ENCODE measurements at regions not wholly inside any gene's neighbourhood (a gene's known extent, or its start where the extent isn't known, plus 50 kb on each side); places are given as distances from the start of the nearest gene placed in this dataset.
"Not testable (repeated sequence)": the region's sequence is repeated elsewhere in the genome, so short reads cannot be mapped to it uniquely, and the experiment has no call there.

DNA sequence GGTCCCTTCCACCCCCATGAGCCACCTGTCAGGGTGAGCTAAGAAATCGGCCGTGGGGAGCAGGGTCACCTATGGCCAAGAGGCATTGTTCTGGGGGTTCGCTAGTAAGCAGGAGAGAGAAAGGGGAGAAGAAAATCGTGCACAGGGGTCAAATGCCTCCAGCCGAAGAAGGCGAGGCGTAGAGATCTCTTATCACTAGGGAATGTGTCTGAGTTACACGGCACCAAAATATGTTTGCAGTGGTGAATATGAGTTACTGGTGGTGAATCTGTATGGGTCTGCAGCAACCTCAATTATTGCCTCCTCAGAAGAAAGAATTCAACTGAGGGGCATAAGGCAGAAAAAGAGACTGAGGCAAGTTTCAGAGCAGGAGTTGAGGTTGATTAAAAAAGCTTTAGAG is 54.2 kb upstream of the RABGAP1L start:
- Histone ChIP-seq H3K27me3 (ENCODE audit: control insufficient read depth in 1 of 2, insufficient read depth in 2 of 2, low read length in 1 of 2) (no peaks in the 10 kb centered on the region), H3K36me3 (ENCODE audit: control insufficient read depth in 1 of 2, insufficient read depth in 2 of 2, low read length in 1 of 2) (no peaks in the 10 kb centered on the region), H3K4me3 (ENCODE audit: low read length in 2 of 2) (no peak overlapping the region), H3K27ac (ENCODE audit: low read depth in 1 of 2, low read length in 2 of 2) (no peak overlapping the region), H3K4me1 (ENCODE audit: control insufficient read depth in 1 of 2, insufficient read depth in 2 of 2, low read length in 2 of 2) (no peaks in the 10 kb centered on the region), H3K9me3 (ENCODE audit: control insufficient read depth, low read length) (no peaks in the 10 kb centered on the region)
- WGBS, 2 donors: 86 to 89% methylated on average over 8 of the region's 8 CpGs
- intact Hi-C loops (cut with DNase I): no loop called here
- ATAC-seq (ENCODE audit: low FRiP score): no peak
- DNase-seq: no peak

- intact Hi-C loops (cut with DNase I): no loop called here
- Histone ChIP-seq H3K36me3 (ENCODE audit: control insufficient read depth in 1 of 2, insufficient read depth in 2 of 2, low read length in 1 of 2) (no peaks in the 10 kb centered on the region), H3K9me3 (ENCODE audit: control insufficient read depth, low read length) (no peaks in the 10 kb centered on the region), H3K4me3 (ENCODE audit: low read length in 2 of 2) (no peak overlapping the region), H3K27me3 (ENCODE audit: control insufficient read depth in 1 of 2, insufficient read depth in 2 of 2, low read length in 1 of 2) (no peaks in the 10 kb centered on the region), H3K27ac (ENCODE audit: low read depth in 1 of 2, low read length in 2 of 2) (no peak overlapping the region), H3K4me1 (ENCODE audit: control insufficient read depth in 1 of 2, insufficient read depth in 2 of 2, low read length in 2 of 2) (no peaks in the 10 kb centered on the region)
- DNase-seq (no peak), ATAC-seq (ENCODE audit: low FRiP score) (no peak)
- 82 to 83% methylated on average over 2 of the region's 2 CpGs for WGBS, 2 donors
Measured at GRCh38 chr1:174103766-174104165, 55.6 kb upstream of the RABGAP1L start.

- H3K36me3 ChIP-seq (ENCODE audit: control insufficient read depth in 1 of 2, insufficient read depth in 2 of 2, low read length in 1 of 2); H3K27ac ChIP-seq (ENCODE audit: low read depth in 1 of 2, low read length in 2 of 2); H3K4me1 ChIP-seq (ENCODE audit: control insufficient read depth in 1 of 2, insufficient read depth in 2 of 2, low read length in 2 of 2); H3K9me3 ChIP-seq (ENCODE audit: control insufficient read depth, low read length); H3K4me3 ChIP-seq (ENCODE audit: low read length in 2 of 2); DNase-seq; H3K27me3 ChIP-seq (ENCODE audit: control insufficient read depth in 1 of 2, insufficient read depth in 2 of 2, low read length in 1 of 2); ATAC-seq (ENCODE audit: low FRiP score); intact Hi-C loops (cut with DNase I): not testable (repeated sequence)
- WGBS, 2 donors: 88% methylated on average over 9 of the region's 9 CpGs
Measured at GRCh38 chr1:174101976-174102375, 57.3 kb upstream of the RABGAP1L start.

- intact Hi-C loops (cut with DNase I): no loop called here
- H3K9me3 ChIP-seq (ENCODE audit: control insufficient read depth, low read length): no peaks in the 10 kb centered on the region
- DNase-seq (no peak), ATAC-seq (ENCODE audit: low FRiP score) (no peak)
- 56 to 70% methylated on average over 2 of the region's 2 CpGs for WGBS, 2 donors
- no peaks in the 10 kb centered on the region for H3K27me3 ChIP-seq (ENCODE audit: control insufficient read depth in 1 of 2, insufficient read depth in 2 of 2, low read length in 1 of 2)
- no peak overlapping the region for H3K27ac ChIP-seq (ENCODE audit: low read depth in 1 of 2, low read length in 2 of 2)
- H3K4me1 ChIP-seq (ENCODE audit: control insufficient read depth in 1 of 2, insufficient read depth in 2 of 2, low read length in 2 of 2): no peaks in the 10 kb centered on the region
- H3K36me3 ChIP-seq (ENCODE audit: control insufficient read depth in 1 of 2, insufficient read depth in 2 of 2, low read length in 1 of 2): no peaks in the 10 kb centered on the region
- H3K4me3 ChIP-seq (ENCODE audit: low read length in 2 of 2): no peak overlapping the region
Measured at GRCh38 chr1:174097426-174097825, 61.9 kb upstream of the RABGAP1L start.

DNA sequence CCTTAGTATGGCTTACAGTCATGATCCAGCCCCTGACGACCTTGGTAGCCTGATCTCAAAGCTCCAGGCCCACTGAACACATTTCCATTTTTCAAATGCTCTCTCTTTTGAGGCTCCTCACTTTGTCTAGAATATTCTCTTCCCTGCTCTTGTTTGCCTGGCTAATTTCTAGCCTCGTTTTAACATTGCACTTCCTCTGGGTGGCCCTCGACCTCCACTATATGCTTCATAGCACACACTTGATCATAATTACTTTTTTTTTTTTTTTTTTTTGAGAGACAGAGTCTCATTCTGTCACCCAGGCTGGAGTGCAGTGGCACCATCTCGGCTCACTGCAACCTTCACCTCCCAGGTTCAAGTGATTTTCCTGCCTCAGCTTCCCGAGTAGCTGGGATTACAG is 65.5 kb upstream of the RABGAP1L start:
- H3K27me3 ChIP-seq (ENCODE audit: control insufficient read depth in 1 of 2, insufficient read depth in 2 of 2, low read length in 1 of 2); intact Hi-C loops (cut with DNase I); H3K36me3 ChIP-seq (ENCODE audit: control insufficient read depth in 1 of 2, insufficient read depth in 2 of 2, low read length in 1 of 2); H3K9me3 ChIP-seq (ENCODE audit: control insufficient read depth, low read length); H3K4me3 ChIP-seq (ENCODE audit: low read length in 2 of 2); ATAC-seq (ENCODE audit: low FRiP score); H3K27ac ChIP-seq (ENCODE audit: low read depth in 1 of 2, low read length in 2 of 2); DNase-seq; H3K4me1 ChIP-seq (ENCODE audit: control insufficient read depth in 1 of 2, insufficient read depth in 2 of 2, low read length in 2 of 2): not testable (repeated sequence)
- WGBS, 2 donors: 65 to 78% methylated on average over 5 of the region's 5 CpGs

DNA sequence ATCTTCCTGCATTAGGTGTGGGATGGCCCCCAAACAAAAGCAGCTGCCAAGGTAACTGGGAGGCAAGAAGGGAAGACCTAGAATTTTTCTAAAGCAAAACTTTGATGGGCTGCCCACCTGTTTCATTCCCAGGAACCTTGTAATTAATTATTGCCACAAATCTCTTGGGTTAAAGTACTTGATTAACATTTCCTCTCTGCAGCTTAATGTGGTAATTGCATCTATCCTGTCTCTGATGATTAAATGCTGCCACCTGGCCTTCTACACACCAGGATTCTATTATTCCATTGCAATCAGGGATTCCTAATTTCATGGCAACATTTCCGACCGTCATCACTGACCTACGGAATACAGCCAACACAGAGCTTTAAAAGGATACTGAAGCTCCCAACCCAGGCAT is 68.3 kb upstream of the RC3H1 start:
- Histone ChIP-seq H3K4me3 (ENCODE audit: low read length in 2 of 2) (no peak overlapping the region), H3K36me3 (ENCODE audit: control insufficient read depth in 1 of 2, insufficient read depth in 2 of 2, low read length in 1 of 2) (no peaks in the 10 kb centered on the region), H3K9me3 (ENCODE audit: control insufficient read depth, low read length) (peaks cover 2% of the 10 kb centered on the region), H3K27ac (ENCODE audit: low read depth in 1 of 2, low read length in 2 of 2) (no peak overlapping the region), H3K4me1 (ENCODE audit: control insufficient read depth in 1 of 2, insufficient read depth in 2 of 2, low read length in 2 of 2) (no peaks in the 10 kb centered on the region), H3K27me3 (ENCODE audit: control insufficient read depth in 1 of 2, insufficient read depth in 2 of 2, low read length in 1 of 2) (no peaks in the 10 kb centered on the region)
- intact Hi-C loops (cut with DNase I): no loop called here
- 86 to 89% methylated on average over 3 of the region's 3 CpGs for WGBS, 2 donors
- no peak for ATAC-seq (ENCODE audit: low FRiP score)
- DNase-seq: no peak

- Histone ChIP-seq H3K9me3 (ENCODE audit: control insufficient read depth, low read length) (no peaks in the 10 kb centered on the region), H3K36me3 (ENCODE audit: control insufficient read depth in 1 of 2, insufficient read depth in 2 of 2, low read length in 1 of 2) (no peaks in the 10 kb centered on the region), H3K4me1 (ENCODE audit: control insufficient read depth in 1 of 2, insufficient read depth in 2 of 2, low read length in 2 of 2) (no peaks in the 10 kb centered on the region), H3K4me3 (ENCODE audit: low read length in 2 of 2) (no peak overlapping the region), H3K27me3 (ENCODE audit: control insufficient read depth in 1 of 2, insufficient read depth in 2 of 2, low read length in 1 of 2) (peaks cover 0 to 1% of the 10 kb centered on the region in 2 donors), H3K27ac (ENCODE audit: low read depth in 1 of 2, low read length in 2 of 2) (no peak overlapping the region)
- no peak for DNase-seq
- ATAC-seq (ENCODE audit: low FRiP score): no peak
- WGBS, 2 donors: 71 to 88% methylated on average over 1 of the region's 1 CpG
- intact Hi-C loops (cut with DNase I): no loop called here
Measured at GRCh38 chr1:174080819-174081218, 58.7 kb upstream of the RC3H1 start.

- Histone ChIP-seq H3K27ac (ENCODE audit: low read depth in 1 of 2, low read length in 2 of 2) (no peak overlapping the region), H3K27me3 (ENCODE audit: control insufficient read depth in 1 of 2, insufficient read depth in 2 of 2, low read length in 1 of 2) (peaks cover 0 to 1% of the 10 kb centered on the region in 2 donors), H3K36me3 (ENCODE audit: control insufficient read depth in 1 of 2, insufficient read depth in 2 of 2, low read length in 1 of 2) (no peaks in the 10 kb centered on the region), H3K4me3 (ENCODE audit: low read length in 2 of 2) (no peak overlapping the region), H3K9me3 (ENCODE audit: control insufficient read depth, low read length) (no peaks in the 10 kb centered on the region), H3K4me1 (ENCODE audit: control insufficient read depth in 1 of 2, insufficient read depth in 2 of 2, low read length in 2 of 2) (no peaks in the 10 kb centered on the region)
- intact Hi-C loops (cut with DNase I): loop anchor here in 1 of 2 donors (10.0 kb wide), 1 partner anchor 75 kb away; no protein-coding TSS in a partner anchor
- no peak for DNase-seq
- no peak for ATAC-seq (ENCODE audit: low FRiP score)
Measured at GRCh38 chr1:174079796-174080195, 57.6 kb upstream of the RC3H1 start.

GRCh38 chr1:174078916-174079315 is 56.8 kb upstream of the RC3H1 start:
- WGBS, 2 donors: 93 to 96% methylated on average over 5 of the region's 5 CpGs
- H3K4me3 ChIP-seq (ENCODE audit: low read length in 2 of 2); H3K36me3 ChIP-seq (ENCODE audit: control insufficient read depth in 1 of 2, insufficient read depth in 2 of 2, low read length in 1 of 2); H3K9me3 ChIP-seq (ENCODE audit: control insufficient read depth, low read length); DNase-seq; H3K27ac ChIP-seq (ENCODE audit: low read depth in 1 of 2, low read length in 2 of 2); H3K4me1 ChIP-seq (ENCODE audit: control insufficient read depth in 1 of 2, insufficient read depth in 2 of 2, low read length in 2 of 2); H3K27me3 ChIP-seq (ENCODE audit: control insufficient read depth in 1 of 2, insufficient read depth in 2 of 2, low read length in 1 of 2); ATAC-seq (ENCODE audit: low FRiP score): not testable (repeated sequence)
- intact Hi-C loops (cut with DNase I): loop anchor here in 1 of 2 donors (10.0 kb wide), 1 partner anchor 74 kb away; no protein-coding TSS in a partner anchor
